H9 (cell line): ENCODE measurements at regions not wholly inside any gene's neighbourhood (a gene's known extent, or its start where the extent isn't known, plus 50 kb on each side); places are given as distances from the start of the nearest gene placed in this dataset.
A peak's percentile ranks its signal among the peaks of the same experiment; 100 is the strongest.

ENCODE experiments used
- DNase-seq: peaks from one replicate; pipeline ENCODE4 v3.0.0-alpha.2; 2017
- H2AFZ ChIP-seq: one replicate; pipeline ENCODE4 v1.6.1; 2013; ENCODE audit warnings: mild to moderate bottlenecking, low read length, control low read depth, moderate library complexity
- H2AK5ac ChIP-seq: 2 replicates; pipeline ENCODE4 v1.6.1; 2013; ENCODE audit warnings: low read length, control low read depth, mixed read lengths; ENCODE audit not compliant: insufficient read length
- H2BK120ac ChIP-seq: one replicate; pipeline ENCODE4 v1.6.1; 2013; ENCODE audit warnings: low read depth, mild to moderate bottlenecking, low read length, control low read depth, inconsistent platforms; ENCODE audit not compliant: poor library complexity, severe bottlenecking
- H2BK12ac ChIP-seq: 2 replicates; pipeline ENCODE4 v1.6.1; 2013; ENCODE audit warnings: low read length, control low read depth, mixed read lengths, low read depth; ENCODE audit not compliant: insufficient read length
- H2BK15ac ChIP-seq: 2 replicates; pipeline ENCODE4 v1.6.1; 2013; ENCODE audit warnings: low read depth, low read length, control low read depth
- H2BK20ac ChIP-seq: one replicate; pipeline ENCODE4 v1.6.1; 2013; ENCODE audit warnings: low read depth, mild to moderate bottlenecking, low read length, control low read depth, inconsistent platforms; ENCODE audit not compliant: poor library complexity, severe bottlenecking
- H2BK5ac ChIP-seq: 2 replicates; pipeline ENCODE4 v1.6.1; 2013; ENCODE audit warnings: low read length, control low read depth, mixed read lengths; ENCODE audit not compliant: insufficient read length
- H3K14ac ChIP-seq: 2 replicates; pipeline ENCODE4 v1.6.1; 2013; ENCODE audit warnings: low read length, control low read depth; ENCODE audit not compliant: insufficient read depth
- H3K18ac ChIP-seq: 2 replicates; pipeline ENCODE4 v1.6.1; 2013; ENCODE audit warnings: low read depth, mild to moderate bottlenecking, mixed read lengths, low read length, control low read depth; ENCODE audit not compliant: insufficient read length
- H3K23ac ChIP-seq: 2 replicates; pipeline ENCODE4 v1.6.1; 2013; ENCODE audit warnings: low read length, control low read depth, mixed read lengths, low read depth; ENCODE audit not compliant: insufficient read length
- H3K23me2 ChIP-seq: 2 replicates; pipeline ENCODE4 v1.6.1; 2013; ENCODE audit warnings: low read depth, mild to moderate bottlenecking, mixed read lengths, low read length, control low read depth; ENCODE audit not compliant: insufficient read length, poor library complexity, severe bottlenecking
- H3K27ac ChIP-seq: 2 replicates; pipeline ENCODE4 v1.5.1; 2013; ENCODE audit warnings: low read length, control low read depth, mixed read lengths, low read depth; ENCODE audit not compliant: insufficient read length
- H3K27me3 ChIP-seq: 2 replicates; pipeline ENCODE4 v1.6.1; 2013; ENCODE audit warnings: low read length, control low read depth, inconsistent platforms; ENCODE audit not compliant: insufficient read depth
- H3K4ac ChIP-seq: 2 replicates; pipeline ENCODE4 v1.6.1; 2013; ENCODE audit warnings: low read depth, mild to moderate bottlenecking, control low read depth, inconsistent platforms, low read length, moderate library complexity
- H3K4me1 ChIP-seq: 2 replicates; pipeline ENCODE4 v1.6.1; 2013; ENCODE audit warnings: low read length, control low read depth, inconsistent platforms; ENCODE audit not compliant: insufficient read depth
- H3K4me2 ChIP-seq: 2 replicates; pipeline ENCODE4 v1.6.1; 2013; ENCODE audit warnings: low read length, control low read depth, mixed read lengths; ENCODE audit not compliant: insufficient read length, insufficient read depth
- H3K56ac ChIP-seq: 2 replicates; pipeline ENCODE4 v1.6.1; 2013; ENCODE audit warnings: low read depth, mild to moderate bottlenecking, mixed read lengths, low read length, control low read depth; ENCODE audit not compliant: insufficient read length
- H3K79me1 ChIP-seq: 2 replicates; pipeline ENCODE4 v1.6.1; 2013; ENCODE audit warnings: low read depth, mild to moderate bottlenecking, moderate library complexity, low read length, control low read depth, inconsistent platforms; ENCODE audit not compliant: insufficient read depth, poor library complexity, severe bottlenecking
- H3K79me2 ChIP-seq: 2 replicates; pipeline ENCODE4 v1.6.1; 2013; ENCODE audit warnings: low read length, control low read depth, inconsistent platforms; ENCODE audit not compliant: insufficient read depth
- H3K9ac ChIP-seq: 2 replicates; pipeline ENCODE4 v1.6.1; 2013; ENCODE audit warnings: low read length, control low read depth, mixed read lengths; ENCODE audit not compliant: insufficient read length; ENCODE audit errors: extremely low read depth
- H3K9me3 ChIP-seq: one replicate; pipeline ENCODE4 v1.6.1; 2013; ENCODE audit warnings: low read depth, low read length, inconsistent platforms; ENCODE audit not compliant: control insufficient read depth
- H3T11ph ChIP-seq: one replicate; pipeline ENCODE4 v1.6.1; 2013; ENCODE audit warnings: mild to moderate bottlenecking, low read length, control low read depth, inconsistent platforms
- H4K20me1 ChIP-seq: one replicate; pipeline ENCODE4 v1.6.1; 2013; ENCODE audit not compliant: control insufficient read depth, insufficient read length, insufficient read depth
- H4K5ac ChIP-seq: 2 replicates; pipeline ENCODE4 v1.6.1; 2013; ENCODE audit warnings: low read depth, mild to moderate bottlenecking, mixed read lengths, low read length, control low read depth; ENCODE audit not compliant: insufficient read length
- H4K8ac ChIP-seq: replicated peaks from 2 replicates; pipeline ENCODE4 v1.6.1; 2013; ENCODE audit warnings: low read length, control low read depth, mixed read lengths, low read depth; ENCODE audit not compliant: insufficient read length
- H4K91ac ChIP-seq: 2 replicates; pipeline ENCODE4 v1.6.1; 2013; ENCODE audit warnings: low read depth, mild to moderate bottlenecking, moderate library complexity, mixed read lengths, low read length, control low read depth; ENCODE audit not compliant: insufficient read length
- H3K27ac Mint-ChIP-seq, 3 experiments: 2 replicates in 2 of 3; 3 replicates in 1 of 3; pipeline ENCODE4 v1.8.0; 2020 to 2021; ENCODE audit warnings: mixed read lengths in 3 of 3, mild to moderate bottlenecking in 1 of 3, moderate library complexity in 1 of 3
- H3K27me3 Mint-ChIP-seq: 2 replicates; pipeline ENCODE4 v1.8.0; 2021; ENCODE audit warnings: low read depth, mild to moderate bottlenecking, moderate library complexity, mixed read lengths
- H3K36me3 Mint-ChIP-seq, 3 experiments: 2 replicates in 2 of 3; 3 replicates in 1 of 3; pipeline ENCODE4 v1.8.0; 2020 to 2021; ENCODE audit warnings: low read depth in 3 of 3, mixed read lengths in 3 of 3; ENCODE audit not compliant: insufficient read depth in 1 of 3
- H3K4me1 Mint-ChIP-seq, 2 experiments: 2 replicates each; pipeline ENCODE4 v1.8.0; 2020; ENCODE audit warnings: mixed read lengths in 2 of 2
- H3K4me3 Mint-ChIP-seq, 2 experiments: 2 replicates in 1 of 2; 3 replicates in 1 of 2; pipeline ENCODE4 v1.8.0; 2020 to 2021; ENCODE audit warnings: mild to moderate bottlenecking in 2 of 2, mixed read lengths in 2 of 2, moderate library complexity in 1 of 2
- H3K9me3 Mint-ChIP-seq, 2 experiments: 2 replicates in 1 of 2; 3 replicates in 1 of 2; pipeline ENCODE4 v1.8.0; 2020; ENCODE audit warnings: mild to moderate bottlenecking in 2 of 2, mixed read lengths in 2 of 2, moderate library complexity in 1 of 2
- WGBS: extraction: QIAGEN DNeasy Blood & Tissue Kit; methylation state at CpG from one replicate; pipeline ENCODE4 v1.1.7; 2013; ENCODE audit warnings: missing lambda C conversion rate, low lambda C conversion rate, mixed read lengths; ENCODE audit not compliant: insufficient read length; ENCODE audit errors: extremely low coverage; 5-methylcytosine and 5-hydroxymethylcytosine counted together
- TF ChIP-seq, protein P1 (sequence below): fragments of 200-600 bp; sonication (generic); conservative IDR thresholded peaks from 3 replicates; pipeline ENCODE4 v1.8.0; 2021; ENCODE audit warnings: antibody characterized with exemption, mild to moderate bottlenecking

DNA sequence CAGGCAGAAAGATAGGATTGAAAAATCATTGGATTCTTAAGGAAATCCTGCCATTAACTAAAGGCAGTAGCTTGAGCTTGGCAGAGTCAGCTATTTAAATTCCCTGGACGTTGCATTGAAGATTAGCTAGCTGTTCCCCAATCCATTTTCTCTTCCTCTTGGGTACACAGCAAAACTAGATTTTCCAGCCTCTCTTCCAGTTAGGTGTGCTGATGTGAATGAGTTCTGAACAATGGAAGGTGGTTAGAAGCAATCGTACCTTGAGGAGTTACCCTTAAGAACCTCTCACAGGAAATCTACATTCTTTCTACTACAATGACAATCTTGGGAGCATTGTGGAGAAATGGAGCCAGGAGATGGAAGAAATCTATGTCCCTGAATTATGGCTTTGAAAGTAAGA is 383.2 kb upstream of the TBL1XR1 start:
- Histone ChIP-seq H2BK120ac (no peak overlapping the region), H4K8ac (no peak overlapping the region), H4K20me1 (no peaks in the 10 kb centered on the region), H2AK5ac (no peak overlapping the region), H2AFZ (no peak overlapping the region), H3K4me1 (peaks cover 5% of the 10 kb centered on the region; the same call in 1 of the 2 replicates), H2BK5ac (no peak overlapping the region), H3K79me1 (no peaks in the 10 kb centered on the region), H3K56ac (no peak overlapping the region), H3K23me2 (no peaks in the 10 kb centered on the region), H3K27ac (no peak overlapping the region), H2BK15ac (no peak overlapping the region), H4K5ac (no peak overlapping the region), H3K4ac (no peak overlapping the region), H3K9me3 (no peaks in the 10 kb centered on the region), H3K18ac (no peak overlapping the region), H3K4me2 (no peak overlapping the region), H3K27me3 (no peaks in the 10 kb centered on the region; the same call in 1 of the 2 replicates), H2BK12ac (no peak overlapping the region), H4K91ac (no peak overlapping the region), H3K23ac (no peak overlapping the region), H3K14ac (no peak overlapping the region), H3T11ph (peak overlapping the region; percentile 67), H3K9ac (no peak overlapping the region), H3K79me2 (no peaks in the 10 kb centered on the region), H2BK20ac (no peak overlapping the region)
- Mint-ChIP-seq H3K36me3 (no peaks in the 10 kb centered on the region), H3K27ac (no peak overlapping the region), H3K4me1 (peaks cover 11 to 12% of the 10 kb centered on the region in 2 experiments), H3K27me3 (no peaks in the 10 kb centered on the region), H3K9me3 (peaks cover 3 to 4% of the 10 kb centered on the region in 2 experiments; a peak in 4 of 5 replicates), H3K4me3 (no peak overlapping the region)
- DNase-seq = no peak
- TF ChIP-seq, protein P1, sequence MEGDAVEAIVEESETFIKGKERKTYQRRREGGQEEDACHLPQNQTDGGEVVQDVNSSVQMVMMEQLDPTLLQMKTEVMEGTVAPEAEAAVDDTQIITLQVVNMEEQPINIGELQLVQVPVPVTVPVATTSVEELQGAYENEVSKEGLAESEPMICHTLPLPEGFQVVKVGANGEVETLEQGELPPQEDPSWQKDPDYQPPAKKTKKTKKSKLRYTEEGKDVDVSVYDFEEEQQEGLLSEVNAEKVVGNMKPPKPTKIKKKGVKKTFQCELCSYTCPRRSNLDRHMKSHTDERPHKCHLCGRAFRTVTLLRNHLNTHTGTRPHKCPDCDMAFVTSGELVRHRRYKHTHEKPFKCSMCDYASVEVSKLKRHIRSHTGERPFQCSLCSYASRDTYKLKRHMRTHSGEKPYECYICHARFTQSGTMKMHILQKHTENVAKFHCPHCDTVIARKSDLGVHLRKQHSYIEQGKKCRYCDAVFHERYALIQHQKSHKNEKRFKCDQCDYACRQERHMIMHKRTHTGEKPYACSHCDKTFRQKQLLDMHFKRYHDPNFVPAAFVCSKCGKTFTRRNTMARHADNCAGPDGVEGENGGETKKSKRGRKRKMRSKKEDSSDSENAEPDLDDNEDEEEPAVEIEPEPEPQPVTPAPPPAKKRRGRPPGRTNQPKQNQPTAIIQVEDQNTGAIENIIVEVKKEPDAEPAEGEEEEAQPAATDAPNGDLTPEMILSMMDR = no peak
- no CpG with 5 or more reads among the region's 2 CpGs for WGBS
